ENCODE measurements at regions not wholly inside any gene's neighbourhood (a gene's known extent, or its start where the extent isn't known, plus 50 kb on each side); places are given as distances from the start of the nearest gene placed in this dataset.

- no peak overlapping the region for H3K4me2 ChIP-seq
- no peaks in the 10 kb centered on the region for H3F3A ChIP-seq (replicated peaks; ENCODE audit: low read depth)
- ATAC-seq (no peak), DNase-seq (ENCODE audit: low spot score) (no peak)
- no peaks in the 10 kb centered on the region for H4K20me1 ChIP-seq (replicated peaks; ENCODE audit: insufficient read depth)
- no peak overlapping the region for H3K27ac Mint-ChIP-seq
- H2AFZ ChIP-seq, result no peak overlapping the region
- H3K79me2 ChIP-seq (replicated peaks; ENCODE audit: insufficient read depth), result no peaks in the 10 kb centered on the region
- no peaks in the 10 kb centered on the region for H3K4me1 Mint-ChIP-seq
- no peaks in the 10 kb centered on the region for H3K36me3 Mint-ChIP-seq (ENCODE audit: low read depth)
- H3K27ac ChIP-seq (ENCODE audit: low read depth), result no peak overlapping the region
- no peak overlapping the region for H3K4me3 Mint-ChIP-seq
- no peaks in the 10 kb centered on the region for H3K9me2 ChIP-seq (ENCODE audit: insufficient read depth)
- no peaks in the 10 kb centered on the region for H3K4me1 ChIP-seq (ENCODE audit: insufficient read depth)
- H3K4me3 ChIP-seq, result no peak overlapping the region
- no peaks in the 10 kb centered on the region for H3K27me3 Mint-ChIP-seq (ENCODE audit: insufficient read depth, low read depth, poor library complexity)
- H3K36me3 ChIP-seq (ENCODE audit: insufficient read depth), result no peaks in the 10 kb centered on the region
- no peaks in the 10 kb centered on the region for H3K27me3 ChIP-seq (ENCODE audit: insufficient read depth)
- TF ChIP-seq POLR2AphosphoS5 (IDR thresholded peaks at IDR 0.05; ENCODE audit: low read depth), result no peak
- no peak for TF ChIP-seq ZNF331 (CRISPR knock-in tag; IDR thresholded peaks at IDR 0.05; ENCODE audit: low read depth)
- no peak for TF ChIP-seq STAT1 (IDR thresholded peaks at IDR 0.05; ENCODE audit: unreplicated experiment)
- no peak for TF ChIP-seq CTCF (conservative IDR thresholded peaks at IDR 0.05; ENCODE audit: low read depth in 2 of 2)
- TF ChIP-seq CREB1 (CRISPR knock-in tag; IDR thresholded peaks at IDR 0.05; ENCODE audit: low read depth), result no peak
- TF ChIP-seq, protein P1, sequence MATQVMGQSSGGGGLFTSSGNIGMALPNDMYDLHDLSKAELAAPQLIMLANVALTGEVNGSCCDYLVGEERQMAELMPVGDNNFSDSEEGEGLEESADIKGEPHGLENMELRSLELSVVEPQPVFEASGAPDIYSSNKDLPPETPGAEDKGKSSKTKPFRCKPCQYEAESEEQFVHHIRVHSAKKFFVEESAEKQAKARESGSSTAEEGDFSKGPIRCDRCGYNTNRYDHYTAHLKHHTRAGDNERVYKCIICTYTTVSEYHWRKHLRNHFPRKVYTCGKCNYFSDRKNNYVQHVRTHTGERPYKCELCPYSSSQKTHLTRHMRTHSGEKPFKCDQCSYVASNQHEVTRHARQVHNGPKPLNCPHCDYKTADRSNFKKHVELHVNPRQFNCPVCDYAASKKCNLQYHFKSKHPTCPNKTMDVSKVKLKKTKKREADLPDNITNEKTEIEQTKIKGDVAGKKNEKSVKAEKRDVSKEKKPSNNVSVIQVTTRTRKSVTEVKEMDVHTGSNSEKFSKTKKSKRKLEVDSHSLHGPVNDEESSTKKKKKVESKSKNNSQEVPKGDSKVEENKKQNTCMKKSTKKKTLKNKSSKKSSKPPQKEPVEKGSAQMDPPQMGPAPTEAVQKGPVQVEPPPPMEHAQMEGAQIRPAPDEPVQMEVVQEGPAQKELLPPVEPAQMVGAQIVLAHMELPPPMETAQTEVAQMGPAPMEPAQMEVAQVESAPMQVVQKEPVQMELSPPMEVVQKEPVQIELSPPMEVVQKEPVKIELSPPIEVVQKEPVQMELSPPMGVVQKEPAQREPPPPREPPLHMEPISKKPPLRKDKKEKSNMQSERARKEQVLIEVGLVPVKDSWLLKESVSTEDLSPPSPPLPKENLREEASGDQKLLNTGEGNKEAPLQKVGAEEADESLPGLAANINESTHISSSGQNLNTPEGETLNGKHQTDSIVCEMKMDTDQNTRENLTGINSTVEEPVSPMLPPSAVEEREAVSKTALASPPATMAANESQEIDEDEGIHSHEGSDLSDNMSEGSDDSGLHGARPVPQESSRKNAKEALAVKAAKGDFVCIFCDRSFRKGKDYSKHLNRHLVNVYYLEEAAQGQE (IDR thresholded peaks at IDR 0.05; ENCODE audit: unreplicated experiment), result no peak
- no peak for TF ChIP-seq NANOG (IDR thresholded peaks at IDR 0.05; ENCODE audit: borderline replicate concordance)
- TF ChIP-seq EZH2 (IDR thresholded peaks at IDR 0.05; ENCODE audit: low read depth, unreplicated experiment), result no peak
- TF ChIP-seq, protein P2, sequence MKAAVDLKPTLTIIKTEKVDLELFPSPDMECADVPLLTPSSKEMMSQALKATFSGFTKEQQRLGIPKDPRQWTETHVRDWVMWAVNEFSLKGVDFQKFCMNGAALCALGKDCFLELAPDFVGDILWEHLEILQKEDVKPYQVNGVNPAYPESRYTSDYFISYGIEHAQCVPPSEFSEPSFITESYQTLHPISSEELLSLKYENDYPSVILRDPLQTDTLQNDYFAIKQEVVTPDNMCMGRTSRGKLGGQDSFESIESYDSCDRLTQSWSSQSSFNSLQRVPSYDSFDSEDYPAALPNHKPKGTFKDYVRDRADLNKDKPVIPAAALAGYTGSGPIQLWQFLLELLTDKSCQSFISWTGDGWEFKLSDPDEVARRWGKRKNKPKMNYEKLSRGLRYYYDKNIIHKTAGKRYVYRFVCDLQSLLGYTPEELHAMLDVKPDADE (IDR thresholded peaks at IDR 0.05), result no peak
- TF ChIP-seq EZH2phosphoT487 (IDR thresholded peaks at IDR 0.05; ENCODE audit: unreplicated experiment), result no peak
- no peak for TF ChIP-seq JUNB (IDR thresholded peaks at IDR 0.05; ENCODE audit: unreplicated experiment)
- TF ChIP-seq, protein P3, sequence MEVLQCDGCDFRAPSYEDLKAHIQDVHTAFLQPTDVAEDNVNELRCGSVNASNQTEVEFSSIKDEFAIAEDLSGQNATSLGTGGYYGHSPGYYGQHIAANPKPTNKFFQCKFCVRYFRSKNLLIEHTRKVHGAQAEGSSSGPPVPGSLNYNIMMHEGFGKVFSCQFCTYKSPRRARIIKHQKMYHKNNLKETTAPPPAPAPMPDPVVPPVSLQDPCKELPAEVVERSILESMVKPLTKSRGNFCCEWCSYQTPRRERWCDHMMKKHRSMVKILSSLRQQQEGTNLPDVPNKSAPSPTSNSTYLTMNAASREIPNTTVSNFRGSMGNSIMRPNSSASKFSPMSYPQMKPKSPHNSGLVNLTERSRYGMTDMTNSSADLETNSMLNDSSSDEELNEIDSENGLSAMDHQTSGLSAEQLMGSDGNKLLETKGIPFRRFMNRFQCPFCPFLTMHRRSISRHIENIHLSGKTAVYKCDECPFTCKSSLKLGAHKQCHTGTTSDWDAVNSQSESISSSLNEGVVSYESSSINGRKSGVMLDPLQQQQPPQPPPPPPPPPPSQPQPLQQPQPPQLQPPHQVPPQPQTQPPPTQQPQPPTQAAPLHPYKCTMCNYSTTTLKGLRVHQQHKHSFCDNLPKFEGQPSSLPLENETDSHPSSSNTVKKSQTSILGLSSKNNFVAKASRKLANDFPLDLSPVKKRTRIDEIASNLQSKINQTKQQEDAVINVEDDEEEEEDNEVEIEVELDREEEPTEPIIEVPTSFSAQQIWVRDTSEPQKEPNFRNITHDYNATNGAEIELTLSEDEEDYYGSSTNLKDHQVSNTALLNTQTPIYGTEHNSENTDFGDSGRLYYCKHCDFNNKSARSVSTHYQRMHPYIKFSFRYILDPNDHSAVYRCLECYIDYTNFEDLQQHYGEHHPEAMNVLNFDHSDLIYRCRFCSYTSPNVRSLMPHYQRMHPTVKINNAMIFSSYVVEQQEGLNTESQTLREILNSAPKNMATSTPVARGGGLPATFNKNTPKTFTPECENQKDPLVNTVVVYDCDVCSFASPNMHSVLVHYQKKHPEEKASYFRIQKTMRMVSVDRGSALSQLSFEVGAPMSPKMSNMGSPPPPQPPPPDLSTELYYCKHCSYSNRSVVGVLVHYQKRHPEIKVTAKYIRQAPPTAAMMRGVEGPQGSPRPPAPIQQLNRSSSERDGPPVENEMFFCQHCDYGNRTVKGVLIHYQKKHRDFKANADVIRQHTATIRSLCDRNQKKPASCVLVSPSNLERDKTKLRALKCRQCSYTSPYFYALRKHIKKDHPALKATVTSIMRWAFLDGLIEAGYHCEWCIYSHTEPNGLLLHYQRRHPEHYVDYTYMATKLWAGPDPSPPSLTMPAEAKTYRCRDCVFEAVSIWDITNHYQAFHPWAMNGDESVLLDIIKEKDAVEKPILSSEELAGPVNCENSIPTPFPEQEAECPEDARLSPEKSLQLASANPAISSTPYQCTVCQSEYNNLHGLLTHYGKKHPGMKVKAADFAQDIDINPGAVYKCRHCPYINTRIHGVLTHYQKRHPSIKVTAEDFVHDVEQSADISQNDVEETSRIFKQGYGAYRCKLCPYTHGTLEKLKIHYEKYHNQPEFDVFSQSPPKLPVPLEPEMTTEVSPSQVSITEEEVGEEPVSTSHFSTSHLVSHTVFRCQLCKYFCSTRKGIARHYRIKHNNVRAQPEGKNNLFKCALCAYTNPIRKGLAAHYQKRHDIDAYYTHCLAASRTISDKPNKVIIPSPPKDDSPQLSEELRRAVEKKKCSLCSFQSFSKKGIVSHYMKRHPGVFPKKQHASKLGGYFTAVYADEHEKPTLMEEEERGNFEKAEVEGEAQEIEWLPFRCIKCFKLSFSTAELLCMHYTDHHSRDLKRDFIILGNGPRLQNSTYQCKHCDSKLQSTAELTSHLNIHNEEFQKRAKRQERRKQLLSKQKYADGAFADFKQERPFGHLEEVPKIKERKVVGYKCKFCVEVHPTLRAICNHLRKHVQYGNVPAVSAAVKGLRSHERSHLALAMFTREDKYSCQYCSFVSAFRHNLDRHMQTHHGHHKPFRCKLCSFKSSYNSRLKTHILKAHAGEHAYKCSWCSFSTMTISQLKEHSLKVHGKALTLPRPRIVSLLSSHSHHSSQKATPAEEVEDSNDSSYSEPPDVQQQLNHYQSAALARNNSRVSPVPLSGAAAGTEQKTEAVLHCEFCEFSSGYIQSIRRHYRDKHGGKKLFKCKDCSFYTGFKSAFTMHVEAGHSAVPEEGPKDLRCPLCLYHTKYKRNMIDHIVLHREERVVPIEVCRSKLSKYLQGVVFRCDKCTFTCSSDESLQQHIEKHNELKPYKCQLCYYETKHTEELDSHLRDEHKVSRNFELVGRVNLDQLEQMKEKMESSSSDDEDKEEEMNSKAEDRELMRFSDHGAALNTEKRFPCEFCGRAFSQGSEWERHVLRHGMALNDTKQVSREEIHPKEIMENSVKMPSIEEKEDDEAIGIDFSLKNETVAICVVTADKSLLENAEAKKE (CRISPR knock-in tag; IDR thresholded peaks at IDR 0.05), result no peak
- TF ChIP-seq ZNF114 (CRISPR knock-in tag; IDR thresholded peaks at IDR 0.05), result no peak
- no peaks in the 10 kb centered on the region; the same call in 2 of the 3 replicates for H3K9me3 Mint-ChIP-seq
Measured at GRCh38 chr14:43200519-43200918, 1306.6 kb downstream of the FSCB start.

Measured in GM23338 (cell line).